ENCODE measurements at regions not wholly inside any gene's neighbourhood (a gene's known extent, or its start where the extent isn't known, plus 50 kb on each side); places are given as distances from the start of the nearest gene placed in this dataset.

DNA sequence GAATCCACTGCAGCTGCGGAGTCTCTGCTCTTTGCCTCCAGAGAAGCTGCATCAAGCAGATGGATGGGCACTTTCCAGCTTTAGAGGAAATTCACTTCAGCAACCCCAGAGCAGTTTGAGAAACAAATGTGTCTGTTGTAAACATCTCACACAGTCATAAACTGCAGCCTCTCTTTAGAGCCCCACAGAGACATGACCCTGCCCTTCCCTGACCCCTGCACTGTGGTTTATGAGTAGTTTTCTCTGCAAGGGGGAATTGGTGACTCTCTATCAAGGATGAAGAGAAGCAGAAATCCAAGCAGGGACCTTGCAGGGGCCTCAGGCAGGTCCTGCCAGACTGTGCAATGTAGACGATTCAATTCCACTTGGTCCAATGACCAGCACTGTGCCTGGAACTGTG lies 160.2 kb downstream of the SH2D4B start:
- in situ Hi-C loops (cut with MboI; ENCODE audit: low pct_unique_long_range_greater_than_20kb in 2 of 9, low sequenced_read_pairs in 9 of 9, unreplicated experiment in 9 of 9) = loop anchor here in 2 of 9 experiments (25.0 kb wide), 2 partner anchors 239 to 314 kb away; no protein-coding TSS in a partner anchor
- WGBS, 10 experiments = 0 to 100% (median 77%) methylated on average over 1 to 2 of the region's 2 CpGs; no CpG with 5 or more reads in 6 of the 10 experiments
- Histone ChIP-seq H3K27ac (peak overlapping the region in 1 of 2 donors; percentile 41), H3K4me1 (replicated peaks in 1 of 2) (peaks cover 2 to 34% of the 10 kb centered on the region in 2 donors), H3K4me3 (no peak overlapping the region)
- peak in 1 of 8 experiments; percentile 36 for ATAC-seq (replicated peaks in 6 of 8)

DNA sequence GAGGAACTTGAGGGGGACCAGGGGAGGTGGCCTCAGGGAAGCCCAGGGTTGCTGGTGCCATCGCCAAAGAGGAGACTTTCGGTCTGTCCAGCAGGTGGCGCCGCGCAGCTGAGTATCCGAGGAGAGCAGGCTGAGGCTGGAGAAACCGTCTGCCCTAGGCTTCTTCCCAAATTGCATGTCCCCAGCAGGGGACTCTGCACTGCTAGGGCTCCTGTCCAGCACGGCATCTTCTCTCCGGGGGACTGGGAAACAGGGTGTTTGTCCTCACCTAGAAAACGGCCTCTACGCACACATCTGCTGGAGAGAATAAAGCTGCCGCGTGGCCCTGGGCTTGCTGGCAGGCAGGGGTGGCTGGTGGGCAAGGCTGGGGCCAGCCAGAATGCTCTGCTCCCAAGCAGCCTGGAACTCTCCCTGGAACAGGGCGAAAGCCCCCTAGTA lies 161.9 kb downstream of the SH2D4B start:
- Histone ChIP-seq H3K4me3 (no peak overlapping the region), H3K27ac (no peak overlapping the region)
- 0 to 8% (median 3%) methylated on average over 2 to 6 of the region's 14 CpGs; no CpG with 5 or more reads in 7 of the 10 experiments for WGBS, 10 experiments

DNA sequence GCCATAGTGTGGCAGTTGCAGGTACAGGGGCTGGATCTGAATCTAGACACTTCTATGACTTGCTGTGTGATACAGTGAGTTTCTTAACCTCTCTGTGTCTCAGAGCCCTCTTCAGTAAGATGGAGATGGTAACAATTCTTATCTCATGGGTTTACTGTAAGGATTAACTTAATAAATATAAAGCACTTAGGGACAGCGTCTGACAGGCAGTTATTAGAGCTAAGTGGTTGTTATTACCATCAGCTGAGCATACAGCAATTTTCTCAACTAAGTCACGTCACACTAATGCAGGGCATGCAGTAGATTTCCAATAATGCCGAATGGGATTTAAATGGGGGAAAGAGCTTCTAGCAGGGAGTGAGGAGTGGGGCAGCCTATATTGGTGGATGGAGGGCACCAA lies 162.6 kb downstream of the SH2D4B start:
- peak overlapping the region in 1 of 2 donors; percentile 66 for H3K27ac ChIP-seq
- 33 to 100% (median 77%) methylated on average over 1 to 2 of the region's 3 CpGs; no CpG with 5 or more reads in 3 of the 10 experiments for WGBS, 10 experiments
- in situ Hi-C loops (cut with MboI; ENCODE audit: low pct_unique_long_range_greater_than_20kb in 2 of 9, low sequenced_read_pairs in 9 of 9, unreplicated experiment in 9 of 9) = loop anchor here in 1 of 9 experiments (10.0 kb wide), 1 partner anchor 225 kb away; no protein-coding TSS in a partner anchor

More for the DNA sequence above, 161.9 kb downstream of the SH2D4B start:
- in situ Hi-C loops (cut with MboI; ENCODE audit: low pct_unique_long_range_greater_than_20kb in 2 of 9, low sequenced_read_pairs in 9 of 9, unreplicated experiment in 9 of 9) = loop anchor here in 3 of 9 experiments (10.0 to 25.0 kb wide), 3 partner anchors 225 to 313 kb away; no protein-coding TSS in a partner anchor
- H3K4me1 ChIP-seq (replicated peaks in 1 of 2) = peaks cover 2 to 34% of the 10 kb centered on the region in 2 donors
- peak; percentile 89 to 96 (median 94) for ATAC-seq (replicated peaks in 6 of 8)

DNA sequence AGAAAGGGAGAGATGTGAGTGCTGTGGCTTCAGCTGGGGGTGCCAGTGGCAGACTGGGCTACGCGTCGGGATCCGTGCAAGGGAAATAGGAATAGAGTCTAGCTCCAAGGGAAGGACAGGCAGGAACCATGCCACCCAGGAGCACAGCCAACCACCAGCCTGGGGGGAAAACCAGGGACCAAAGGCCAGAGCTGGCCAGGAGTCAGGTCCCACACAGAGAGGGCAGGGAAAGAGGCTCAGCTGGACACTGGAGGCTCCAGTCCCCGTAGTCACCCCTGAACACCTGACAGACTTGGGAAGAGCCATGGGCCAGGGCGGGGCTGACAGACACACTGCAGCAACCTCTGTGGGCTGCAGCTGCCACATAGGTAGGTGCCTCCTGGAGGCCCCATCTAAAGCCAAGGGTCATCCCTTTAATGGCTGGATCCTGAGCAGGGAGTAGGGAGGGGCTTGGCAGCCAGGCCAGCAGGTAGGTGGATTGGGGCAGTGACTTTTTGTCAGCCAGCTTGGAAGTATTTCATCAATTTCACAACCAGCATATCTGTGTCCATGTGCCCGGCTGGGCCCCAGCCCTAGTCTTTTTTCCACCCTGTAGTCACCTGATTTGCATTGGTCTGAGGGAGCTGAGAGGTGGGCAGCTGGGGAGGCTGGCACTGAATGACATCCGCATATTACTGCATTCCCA lies 163.2 kb downstream of the SH2D4B start:
- 16 to 100% (median 72%) methylated on average over 1 to 7 of the region's 8 CpGs; no CpG with 5 or more reads in 5 of the 10 experiments for WGBS, 10 experiments
- H3K4me1 ChIP-seq (replicated peaks in 1 of 2) = peaks cover 2 to 34% of the 10 kb centered on the region in 2 donors
- no peak overlapping the region for H3K4me3 ChIP-seq
- in situ Hi-C loops (cut with MboI; ENCODE audit: low pct_unique_long_range_greater_than_20kb in 2 of 9, low sequenced_read_pairs in 9 of 9, unreplicated experiment in 9 of 9) = loop anchor here in 1 of 9 experiments (10.0 kb wide), 1 partner anchor 224 kb away; no protein-coding TSS in a partner anchor
- ATAC-seq (replicated peaks in 6 of 8) = no peak
- peak overlapping the region in 1 of 2 donors; percentile 66 for H3K27ac ChIP-seq

More for the DNA sequence above, 162.6 kb downstream of the SH2D4B start:
- peak in 2 of 8 experiments; percentile 7 to 8 for ATAC-seq (replicated peaks in 6 of 8)
- Histone ChIP-seq H3K4me1 (replicated peaks in 1 of 2) (peaks cover 2 to 34% of the 10 kb centered on the region in 2 donors), H3K4me3 (no peak overlapping the region)

DNA sequence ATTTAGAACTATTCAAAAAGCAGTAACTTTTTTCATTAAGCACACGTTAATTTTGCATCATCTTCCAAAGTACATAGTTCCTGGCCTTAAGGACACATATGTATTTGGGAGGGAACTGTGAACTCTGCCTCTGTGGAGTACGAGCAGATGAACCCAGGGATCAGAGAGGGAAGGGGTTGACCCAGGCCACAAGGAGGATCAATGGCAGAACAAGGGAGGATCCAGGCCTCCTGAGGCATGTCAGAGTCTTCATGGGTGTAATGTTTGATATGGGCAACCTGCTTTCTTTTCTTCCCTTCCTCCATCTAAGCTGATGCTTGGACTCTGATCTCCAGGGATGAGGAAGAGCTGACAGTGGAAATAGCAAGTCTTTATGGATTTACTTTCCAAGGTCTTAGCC lies 164.0 kb downstream of the SH2D4B start:
- no peak overlapping the region for H3K4me3 ChIP-seq
- 20 to 100% (median 92%) methylated on average over 1 to 2 of the region's 2 CpGs; no CpG with 5 or more reads in 2 of the 10 experiments for WGBS, 10 experiments
- in situ Hi-C loops (cut with MboI; ENCODE audit: low pct_unique_long_range_greater_than_20kb in 2 of 9, low sequenced_read_pairs in 9 of 9, unreplicated experiment in 9 of 9) = loop anchor here in 1 of 9 experiments (10.0 kb wide), 1 partner anchor 223 kb away; no protein-coding TSS in a partner anchor
- no peak overlapping the region for H3K27ac ChIP-seq
- no peak for ATAC-seq (replicated peaks in 6 of 8)
- peaks cover 2 to 34% of the 10 kb centered on the region in 2 donors for H3K4me1 ChIP-seq (replicated peaks in 1 of 2)

DNA sequence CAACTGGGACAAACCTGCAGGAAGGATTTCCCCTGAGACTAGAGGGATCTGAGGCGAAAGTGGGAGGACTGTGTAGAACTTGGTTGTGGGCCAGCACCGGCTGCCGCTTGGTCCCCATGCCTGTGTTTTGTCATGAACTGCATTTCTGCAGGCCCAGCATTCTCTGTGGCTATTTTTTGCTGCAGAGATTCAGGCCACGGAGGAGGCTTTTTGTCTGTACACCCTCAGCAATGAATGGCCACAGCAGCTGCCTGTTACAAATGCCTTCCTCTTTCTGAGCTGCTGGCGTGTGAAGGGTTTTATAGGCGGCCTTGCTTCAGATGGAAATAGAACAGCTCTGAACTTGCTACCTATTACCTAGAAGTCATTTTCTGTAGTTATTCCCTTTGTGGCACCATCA lies 164.4 kb downstream of the SH2D4B start:
- ATAC-seq (replicated peaks in 6 of 8) = peak in 2 of 8 experiments; percentile 7 to 17
- H3K4me3 ChIP-seq = no peak overlapping the region
- WGBS, 10 experiments = 46 to 100% (median 70%) methylated on average over 1 to 6 of the region's 6 CpGs; no CpG with 5 or more reads in 2 of the 10 experiments
- H3K27ac ChIP-seq = no peak overlapping the region
- H3K4me1 ChIP-seq (replicated peaks in 1 of 2) = peaks cover 2 to 34% of the 10 kb centered on the region in 2 donors
- in situ Hi-C loops (cut with MboI; ENCODE audit: low pct_unique_long_range_greater_than_20kb in 2 of 9, low sequenced_read_pairs in 9 of 9, unreplicated experiment in 9 of 9) = loop anchor here in 1 of 9 experiments (10.0 kb wide), 1 partner anchor 223 kb away; no protein-coding TSS in a partner anchor

DNA sequence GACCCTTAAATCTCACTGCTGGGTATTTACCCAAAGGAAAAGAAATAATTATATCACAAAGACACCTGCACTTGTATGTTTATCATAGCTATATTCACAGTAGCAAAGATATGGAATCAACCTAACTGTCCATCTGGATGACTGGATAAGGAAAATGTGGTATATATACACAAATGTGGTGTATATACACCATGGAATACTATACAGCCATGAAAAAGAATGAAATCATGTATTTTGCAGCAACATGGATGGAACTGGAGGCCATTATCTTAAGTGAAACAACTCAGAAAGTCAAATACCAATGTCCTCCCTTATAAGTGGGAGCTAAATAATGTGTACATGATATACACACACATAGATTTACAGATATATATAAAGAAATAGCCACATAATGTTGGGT lies 168.2 kb downstream of the SH2D4B start:
- Histone ChIP-seq H3K4me1 (replicated peaks in 1 of 2) (peaks cover 2 to 6% of the 10 kb centered on the region in 2 donors), H3K27ac (no peak overlapping the region), H3K4me3 (no peak overlapping the region)
- ATAC-seq (replicated peaks in 6 of 8) = no peak
- in situ Hi-C loops (cut with MboI; ENCODE audit: low pct_unique_long_range_greater_than_20kb in 2 of 9, low sequenced_read_pairs in 9 of 9, unreplicated experiment in 9 of 9) = loop anchor here in 1 of 9 experiments (10.0 kb wide), 1 partner anchor 219 kb away; no protein-coding TSS in a partner anchor

DNA sequence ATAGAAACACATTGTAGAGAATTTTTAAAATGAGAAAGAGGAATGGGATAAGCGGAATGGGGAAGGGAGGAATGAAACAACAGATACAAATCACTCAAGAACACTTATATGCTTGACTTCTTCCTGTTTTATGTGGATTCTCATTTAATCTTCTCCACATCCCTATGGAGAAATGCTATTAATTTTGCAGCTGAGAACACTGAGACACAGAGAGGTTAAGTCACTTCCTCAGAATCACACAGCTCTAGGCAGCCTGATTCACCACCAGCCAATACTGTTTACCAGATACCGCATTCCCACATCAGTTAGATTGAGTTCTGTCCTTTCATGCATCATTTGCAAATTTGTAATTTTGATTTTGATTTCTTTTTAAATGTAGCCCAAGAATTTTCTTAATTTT lies 170.5 kb downstream of the SH2D4B start:
- H3K27ac ChIP-seq = no peak overlapping the region
- 43 to 100% (median 93%) methylated on average over 1 to 2 of the region's 2 CpGs for WGBS, 10 experiments
- H3K4me3 ChIP-seq = no peak overlapping the region
- in situ Hi-C loops (cut with MboI; ENCODE audit: low pct_unique_long_range_greater_than_20kb in 2 of 9, low sequenced_read_pairs in 9 of 9, unreplicated experiment in 9 of 9) = loop anchor here in 1 of 9 experiments (10.0 kb wide), 1 partner anchor 217 kb away; no protein-coding TSS in a partner anchor
- peaks cover 0 to 7% of the 10 kb centered on the region in 2 donors for H3K4me1 ChIP-seq (replicated peaks in 1 of 2)
- ATAC-seq (replicated peaks in 6 of 8) = no peak

DNA sequence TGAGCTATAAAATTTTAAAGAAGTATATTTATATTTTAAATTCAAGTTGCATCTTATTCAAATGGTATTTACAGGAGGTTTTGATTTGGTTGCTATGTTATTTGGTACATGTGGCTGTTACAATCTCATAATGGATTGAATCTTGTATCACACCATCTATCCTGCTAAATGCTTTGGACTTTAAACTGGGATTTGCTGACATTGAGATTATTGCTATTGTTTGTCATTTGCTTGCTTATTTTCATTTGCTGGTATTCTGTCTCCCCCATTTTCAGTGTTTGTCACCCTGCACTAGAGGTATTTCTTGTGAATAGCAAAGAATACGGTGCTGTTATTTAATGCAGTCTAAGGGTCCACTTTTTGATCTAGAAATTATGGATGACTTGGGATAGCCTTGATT lies 171.1 kb downstream of the SH2D4B start:
- WGBS, 10 experiments = 11 to 100% (median 73%) methylated on average over 1 of the region's 1 CpG
- no peak for ATAC-seq (replicated peaks in 6 of 8)
- no peak overlapping the region for H3K27ac ChIP-seq
- peaks cover 0 to 7% of the 10 kb centered on the region in 2 donors for H3K4me1 ChIP-seq (replicated peaks in 1 of 2)
- in situ Hi-C loops (cut with MboI; ENCODE audit: low pct_unique_long_range_greater_than_20kb in 2 of 9, low sequenced_read_pairs in 9 of 9, unreplicated experiment in 9 of 9) = loop anchor here in 1 of 9 experiments (10.0 kb wide), 1 partner anchor 216 kb away; no protein-coding TSS in a partner anchor
- H3K4me3 ChIP-seq = no peak overlapping the region

DNA sequence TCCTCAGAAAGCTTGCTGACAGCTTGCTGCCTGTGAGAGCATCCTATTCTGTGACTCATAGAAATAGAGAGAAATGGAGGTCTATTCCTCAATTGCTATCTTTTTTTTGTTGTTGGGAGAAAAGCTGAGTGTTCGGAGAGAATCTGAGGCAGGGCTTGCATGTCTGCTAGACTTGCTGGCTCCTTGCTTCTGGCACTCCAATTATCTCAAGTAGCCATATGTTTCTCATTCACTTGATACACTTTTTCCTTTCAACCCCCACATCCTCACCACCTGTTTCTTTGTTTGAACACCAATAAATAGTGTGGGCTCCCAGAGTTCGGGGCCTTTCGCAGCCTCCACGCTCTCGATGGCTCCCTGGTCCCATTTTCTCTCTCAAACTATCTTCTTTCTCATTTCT lies 172.2 kb downstream of the SH2D4B start:
- in situ Hi-C loops (cut with MboI; ENCODE audit: low pct_unique_long_range_greater_than_20kb in 2 of 9, low sequenced_read_pairs in 9 of 9, unreplicated experiment in 9 of 9) = loop anchor here in 1 of 9 experiments (10.0 kb wide), 1 partner anchor 215 kb away; no protein-coding TSS in a partner anchor
- WGBS, 10 experiments = 32 to 100% (median 85%) methylated on average over 1 to 5 of the region's 5 CpGs; no CpG with 5 or more reads in 2 of the 10 experiments
- no peak for ATAC-seq (replicated peaks in 6 of 8)
- Histone ChIP-seq H3K4me1 (replicated peaks in 1 of 2) (peaks cover 0 to 7% of the 10 kb centered on the region in 2 donors), H3K4me3 (no peak overlapping the region), H3K27ac (no peak overlapping the region)

DNA sequence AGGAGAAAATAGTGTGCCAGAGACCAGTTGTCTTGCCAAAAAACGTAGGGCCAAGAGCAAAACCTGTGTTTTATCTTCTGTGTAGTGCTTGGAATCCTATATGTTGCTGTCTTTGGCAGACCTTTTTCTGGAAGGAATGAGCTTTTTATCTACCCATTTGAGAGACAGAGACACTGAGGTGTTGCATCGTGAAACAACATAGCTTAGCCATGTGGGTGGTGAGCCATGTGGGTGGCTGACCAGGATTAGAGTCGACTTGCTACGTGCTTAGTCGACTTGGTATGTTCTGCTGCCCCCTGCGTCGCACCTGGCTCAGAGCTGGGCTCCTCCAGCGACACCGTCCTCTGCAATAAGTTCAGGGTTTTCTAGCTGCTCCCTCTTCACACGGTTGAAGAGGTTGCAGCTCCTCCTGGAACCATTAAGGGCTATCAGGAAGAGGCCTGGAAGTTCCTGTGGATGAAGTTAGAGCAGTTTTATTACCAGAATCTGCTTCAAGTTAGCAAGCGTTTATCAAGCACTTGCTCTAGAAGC lies 175.8 kb downstream of the SH2D4B start:
- in situ Hi-C loops (cut with MboI; ENCODE audit: low pct_unique_long_range_greater_than_20kb in 2 of 9, low sequenced_read_pairs in 9 of 9, unreplicated experiment in 9 of 9) = no loop called here
- Histone ChIP-seq H3K4me3 (no peak overlapping the region), H3K27ac (no peak overlapping the region), H3K4me1 (replicated peaks in 1 of 2) (peaks cover 0 to 7% of the 10 kb centered on the region in 2 donors)
- no peak for ATAC-seq (replicated peaks in 6 of 8)
- 0 to 88% (median 76%) methylated on average over 1 to 8 of the region's 11 CpGs for WGBS, 10 experiments

DNA sequence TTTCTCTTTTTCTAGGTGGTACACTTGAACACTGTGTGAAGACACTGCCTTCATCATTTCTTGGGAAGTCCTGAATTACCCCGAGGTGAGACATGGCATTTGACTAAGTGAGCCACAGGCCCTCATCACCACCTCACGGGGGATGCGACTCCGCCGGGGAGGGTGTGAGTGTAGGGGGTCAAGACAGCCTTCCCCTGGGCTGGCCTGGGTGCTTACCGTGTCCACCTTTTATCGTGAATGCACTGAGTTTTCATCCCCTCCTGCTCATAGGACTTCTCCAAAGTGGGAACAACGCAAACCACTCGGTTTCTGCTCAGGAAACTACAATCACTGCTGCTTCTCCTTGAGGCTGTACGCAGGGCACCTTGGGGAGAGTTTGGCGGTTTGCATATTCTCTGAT lies 176.9 kb downstream of the SH2D4B start:
- in situ Hi-C loops (cut with MboI; ENCODE audit: low pct_unique_long_range_greater_than_20kb in 2 of 9, low sequenced_read_pairs in 9 of 9, unreplicated experiment in 9 of 9) = no loop called here
- Histone ChIP-seq H3K4me1 (replicated peaks in 1 of 2) (peaks cover 0 to 7% of the 10 kb centered on the region in 2 donors), H3K4me3 (no peak overlapping the region), H3K27ac (no peak overlapping the region)
- ATAC-seq (replicated peaks in 6 of 8) = no peak
- WGBS, 10 experiments = 0 to 100% (median 84%) methylated on average over 1 to 6 of the region's 11 CpGs; no CpG with 5 or more reads in 2 of the 10 experiments

DNA sequence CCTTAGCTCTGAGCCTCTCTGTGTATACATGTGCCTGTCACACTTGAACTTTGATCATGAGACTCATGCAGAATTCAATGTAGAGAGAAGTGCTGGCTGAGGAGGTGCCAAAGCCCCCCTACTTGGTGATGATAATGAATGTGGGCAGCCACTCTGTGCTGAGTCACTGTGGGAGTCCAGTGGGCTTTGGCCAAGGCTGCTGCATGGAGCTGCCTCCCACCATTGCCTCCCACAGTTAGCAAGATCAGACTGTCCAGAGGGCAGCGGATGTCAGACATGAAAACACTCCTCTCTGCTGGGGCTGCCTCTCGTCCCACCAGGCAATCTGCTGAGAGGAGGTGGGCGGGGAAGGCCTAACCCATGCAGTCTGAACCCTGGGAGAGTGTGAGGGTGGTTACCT lies 180.3 kb downstream of the SH2D4B start:
- no peak overlapping the region for H3K27ac ChIP-seq
- no peak overlapping the region for H3K4me3 ChIP-seq
- ATAC-seq (replicated peaks in 6 of 8) = peak in 1 of 8 experiments; percentile 23
- 20 to 71% (median 67%) methylated on average over 1 to 2 of the region's 3 CpGs; no CpG with 5 or more reads in 7 of the 10 experiments for WGBS, 10 experiments
- no peaks in the 10 kb centered on the region for H3K4me1 ChIP-seq (replicated peaks in 1 of 2)
- in situ Hi-C loops (cut with MboI; ENCODE audit: low pct_unique_long_range_greater_than_20kb in 2 of 9, low sequenced_read_pairs in 9 of 9, unreplicated experiment in 9 of 9) = no loop called here

Data from motor neuron (in vitro differentiated cells).